ENCODE measurements at regions not wholly inside any gene's neighbourhood (a gene's known extent, or its start where the extent isn't known, plus 50 kb on each side); places are given as distances from the start of the nearest gene placed in this dataset.

GRCh38 chr2:161570424-161571050, 53.7 kb upstream of the SLC4A10 start:
- DNase-seq, result no peak
- Histone ChIP-seq H3K27ac (no peak overlapping the region), H3K4me2 (no peak overlapping the region), H3K4me3 (no peak overlapping the region), H3K4me1 (replicated peaks; ENCODE audit: insufficient read depth) (no peaks in the 10 kb centered on the region), H3K27me3 (ENCODE audit: insufficient read depth, low read depth) (no peaks in the 10 kb centered on the region), H3K79me2 (ENCODE audit: low read depth) (no peaks in the 10 kb centered on the region), H3K9me2 (ENCODE audit: insufficient read depth) (no peaks in the 10 kb centered on the region), H3F3A (ENCODE audit: insufficient read depth, low read depth) (no peaks in the 10 kb centered on the region), H3K9me3 (ENCODE audit: insufficient read depth, low read depth) (no peaks in the 10 kb centered on the region; the same call in 1 of the 2 replicates), H4K20me1 (ENCODE audit: insufficient read depth) (no peaks in the 10 kb centered on the region), H2AFZ (no peak overlapping the region), H3K36me3 (ENCODE audit: low read depth) (no peaks in the 10 kb centered on the region)
- CTCF ChIA-PET, result interaction anchor here (0.5 kb wide), 1 partner anchor 152 kb away, joined by 3 read pairs; no protein-coding TSS in a partner anchor
- BruUV-seq (replicated peaks), result no TSS peak
- POLR2A ChIA-PET (ENCODE audit: unreplicated experiment), result no interaction called here
- TF ChIP-seq, protein P1, sequence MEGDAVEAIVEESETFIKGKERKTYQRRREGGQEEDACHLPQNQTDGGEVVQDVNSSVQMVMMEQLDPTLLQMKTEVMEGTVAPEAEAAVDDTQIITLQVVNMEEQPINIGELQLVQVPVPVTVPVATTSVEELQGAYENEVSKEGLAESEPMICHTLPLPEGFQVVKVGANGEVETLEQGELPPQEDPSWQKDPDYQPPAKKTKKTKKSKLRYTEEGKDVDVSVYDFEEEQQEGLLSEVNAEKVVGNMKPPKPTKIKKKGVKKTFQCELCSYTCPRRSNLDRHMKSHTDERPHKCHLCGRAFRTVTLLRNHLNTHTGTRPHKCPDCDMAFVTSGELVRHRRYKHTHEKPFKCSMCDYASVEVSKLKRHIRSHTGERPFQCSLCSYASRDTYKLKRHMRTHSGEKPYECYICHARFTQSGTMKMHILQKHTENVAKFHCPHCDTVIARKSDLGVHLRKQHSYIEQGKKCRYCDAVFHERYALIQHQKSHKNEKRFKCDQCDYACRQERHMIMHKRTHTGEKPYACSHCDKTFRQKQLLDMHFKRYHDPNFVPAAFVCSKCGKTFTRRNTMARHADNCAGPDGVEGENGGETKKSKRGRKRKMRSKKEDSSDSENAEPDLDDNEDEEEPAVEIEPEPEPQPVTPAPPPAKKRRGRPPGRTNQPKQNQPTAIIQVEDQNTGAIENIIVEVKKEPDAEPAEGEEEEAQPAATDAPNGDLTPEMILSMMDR (conservative IDR thresholded peaks at IDR 0.05), result peak; percentile 38
- TF ChIP-seq EZH2 (IDR thresholded peaks at IDR 0.05; ENCODE audit: low read depth), result no peak
- intact Hi-C loops (cut with micrococcal nuclease; ENCODE audit: unreplicated experiment), result no loop called here

DNA sequence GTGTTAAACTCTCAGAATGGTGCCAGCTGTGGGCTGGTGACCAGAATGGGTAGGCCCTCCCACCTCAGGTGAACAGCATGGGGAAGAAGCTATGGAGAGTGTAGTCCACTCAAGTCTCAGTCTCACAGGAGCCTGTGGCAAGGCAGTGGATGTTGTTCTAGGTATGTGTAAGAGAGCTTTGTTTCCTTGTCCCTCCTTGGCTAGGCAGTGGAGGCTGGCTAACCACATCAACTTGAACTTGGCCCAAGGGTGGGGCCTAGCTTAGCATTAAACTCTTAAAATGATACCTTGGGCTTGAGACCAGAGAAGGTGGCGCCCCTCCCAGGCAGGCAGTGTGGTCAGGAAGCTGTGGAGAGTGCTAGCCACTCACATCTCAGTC, 53.2 kb upstream of the SLC4A10 start:
- H3K4me3 ChIP-seq, result no peak overlapping the region
- no peaks in the 10 kb centered on the region for H4K20me1 ChIP-seq (ENCODE audit: insufficient read depth)
- no peaks in the 10 kb centered on the region for H3K27me3 ChIP-seq (ENCODE audit: insufficient read depth, low read depth)
- H3K36me3 ChIP-seq (ENCODE audit: low read depth), result no peaks in the 10 kb centered on the region
- no peaks in the 10 kb centered on the region for H3K9me2 ChIP-seq (ENCODE audit: insufficient read depth)
- no TSS peak for BruUV-seq (replicated peaks)
- ChIA-PET POLR2A (ENCODE audit: unreplicated experiment) (no interaction called here), CTCF (interaction anchor here (0.5 kb wide), 1 partner anchor 152 kb away, joined by 3 read pairs; no protein-coding TSS in a partner anchor)
- H3K9me3 ChIP-seq (ENCODE audit: insufficient read depth, low read depth), result no peaks in the 10 kb centered on the region; the same call in 1 of the 2 replicates
- H3K27ac ChIP-seq, result no peak overlapping the region
- H3K4me2 ChIP-seq, result no peak overlapping the region
- H3K4me1 ChIP-seq (replicated peaks; ENCODE audit: insufficient read depth), result no peaks in the 10 kb centered on the region
- TF ChIP-seq EZH2 (IDR thresholded peaks at IDR 0.05; ENCODE audit: low read depth), result no peak
- DNase-seq, result no peak
- H3K79me2 ChIP-seq (ENCODE audit: low read depth), result no peaks in the 10 kb centered on the region
- H2AFZ ChIP-seq, result no peak overlapping the region
- no peaks in the 10 kb centered on the region for H3F3A ChIP-seq (ENCODE audit: insufficient read depth, low read depth)
- intact Hi-C loops (cut with micrococcal nuclease; ENCODE audit: unreplicated experiment), result no loop called here

All from PC-9 (cell line).